Chondrocyte (in vitro differentiated cells): ENCODE measurements at regions not wholly inside any gene's neighbourhood (a gene's known extent, or its start where the extent isn't known, plus 50 kb on each side); places are given as distances from the start of the nearest gene placed in this dataset.
"Not testable (repeated sequence)": the region's sequence is repeated elsewhere in the genome, so short reads cannot be mapped to it uniquely, and the experiment has no call there.

Experiments used
- DNase-seq: peaks from one replicate; pipeline ENCODE4 v3.0.0; 2021; ENCODE audit warnings: mixed read lengths, low spot score
- H3K27ac Mint-ChIP-seq: one replicate; pipeline ENCODE4 v1.8.0; 2021; ENCODE audit warnings: mild to moderate bottlenecking, moderate library complexity, mixed read lengths; ENCODE audit not compliant: unreplicated experiment
- H3K27me3 Mint-ChIP-seq: 2 replicates; pipeline ENCODE4 v1.8.0; 2021; ENCODE audit warnings: low read depth, mixed read lengths
- H3K36me3 Mint-ChIP-seq: 2 replicates; pipeline ENCODE4 v1.8.0; 2021; ENCODE audit warnings: low read depth, mixed read lengths
- H3K4me1 Mint-ChIP-seq: 2 replicates; pipeline ENCODE4 v1.8.0; 2021; ENCODE audit warnings: low read depth, mild to moderate bottlenecking, mixed read lengths
- H3K4me3 Mint-ChIP-seq: one replicate; pipeline ENCODE4 v1.8.0; 2021; ENCODE audit warnings: mild to moderate bottlenecking, moderate library complexity, mixed read lengths; ENCODE audit not compliant: unreplicated experiment
- H3K9me3 Mint-ChIP-seq: 2 replicates; pipeline ENCODE4 v1.8.0; 2021; ENCODE audit warnings: low read depth, mixed read lengths
- CTCF ChIP-seq: fragments of 200-600 bp; sonication (generic); IDR thresholded peaks from 2 replicates; pipeline ENCODE4 v1.5.0; 2021; ENCODE audit warnings: antibody characterized with exemption, mild to moderate bottlenecking, moderate library complexity

GRCh38 chr9:75197561-75197960 is 109.2 kb downstream of the OSTF1 start:
- peaks cover 8% of the 10 kb centered on the region for H3K27me3 Mint-ChIP-seq
- peaks cover 15% of the 10 kb centered on the region for H3K4me1 Mint-ChIP-seq
- peaks cover 6% of the 10 kb centered on the region for H3K36me3 Mint-ChIP-seq
- no peak overlapping the region for H3K27ac Mint-ChIP-seq
- no peak overlapping the region for H3K4me3 Mint-ChIP-seq
- no peaks in the 10 kb centered on the region for H3K9me3 Mint-ChIP-seq
- DNase-seq: no peak
- no peak for TF ChIP-seq CTCF

GRCh38 chr9:75198436-75198835 is 110.1 kb downstream of the OSTF1 start:
- no peak overlapping the region for H3K27ac Mint-ChIP-seq
- TF ChIP-seq CTCF: peak; percentile 43
- peaks cover 15% of the 10 kb centered on the region for H3K4me1 Mint-ChIP-seq
- peaks cover 6% of the 10 kb centered on the region for H3K27me3 Mint-ChIP-seq
- H3K9me3 Mint-ChIP-seq: no peaks in the 10 kb centered on the region
- no peak overlapping the region for H3K4me3 Mint-ChIP-seq
- DNase-seq: no peak
- peaks cover 3% of the 10 kb centered on the region for H3K36me3 Mint-ChIP-seq

GRCh38 chr9:75200892-75201470 is 112.7 kb downstream of the OSTF1 start:
- peak; percentile 95 for TF ChIP-seq CTCF
- Mint-ChIP-seq H3K4me1 (peaks cover 15% of the 10 kb centered on the region), H3K4me3 (no peak overlapping the region), H3K27ac (no peak overlapping the region), H3K27me3 (no peaks in the 10 kb centered on the region), H3K9me3 (no peaks in the 10 kb centered on the region), H3K36me3 (no peaks in the 10 kb centered on the region)
- DNase-seq: no peak

DNA sequence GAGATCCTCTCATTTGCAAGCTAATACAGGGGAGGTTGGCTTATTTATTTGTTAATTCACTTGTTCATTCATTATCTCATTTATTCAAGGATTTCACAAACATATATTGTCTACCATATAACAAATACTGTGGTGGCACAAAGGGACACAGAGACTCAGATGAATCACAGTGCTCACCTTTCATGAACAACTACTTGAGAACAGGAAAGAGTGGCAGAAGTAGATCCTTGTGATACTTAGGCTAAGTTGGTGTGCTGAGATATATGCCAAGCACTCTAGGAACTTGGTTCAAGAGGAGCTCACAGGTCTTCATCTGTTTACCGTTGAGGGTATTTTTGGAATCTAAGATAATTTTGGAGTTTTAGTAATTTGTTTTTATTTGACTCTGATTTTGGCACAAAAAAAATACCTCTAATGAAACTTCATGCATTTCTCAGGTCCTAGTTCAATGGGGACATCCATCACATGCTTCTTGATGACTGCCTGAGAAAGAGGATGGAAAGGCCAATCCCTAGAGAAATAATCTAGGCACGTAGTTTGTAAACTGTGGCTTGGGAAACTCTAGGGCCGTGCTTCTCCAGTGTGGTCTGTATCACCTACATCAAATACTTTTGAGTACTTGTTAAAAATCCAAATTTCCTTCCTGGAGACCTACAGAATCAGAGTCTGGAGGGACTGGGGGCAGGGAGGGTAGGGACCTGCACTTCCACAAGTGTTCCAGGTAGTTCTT is 113.3 kb downstream of the OSTF1 start:
- Mint-ChIP-seq H3K27ac (no peak overlapping the region), H3K4me3 (no peak overlapping the region), H3K9me3 (no peaks in the 10 kb centered on the region), H3K36me3 (no peaks in the 10 kb centered on the region), H3K27me3 (no peaks in the 10 kb centered on the region), H3K4me1 (peaks cover 15% of the 10 kb centered on the region)
- DNase-seq: no peak
- no peak for TF ChIP-seq CTCF

DNA sequence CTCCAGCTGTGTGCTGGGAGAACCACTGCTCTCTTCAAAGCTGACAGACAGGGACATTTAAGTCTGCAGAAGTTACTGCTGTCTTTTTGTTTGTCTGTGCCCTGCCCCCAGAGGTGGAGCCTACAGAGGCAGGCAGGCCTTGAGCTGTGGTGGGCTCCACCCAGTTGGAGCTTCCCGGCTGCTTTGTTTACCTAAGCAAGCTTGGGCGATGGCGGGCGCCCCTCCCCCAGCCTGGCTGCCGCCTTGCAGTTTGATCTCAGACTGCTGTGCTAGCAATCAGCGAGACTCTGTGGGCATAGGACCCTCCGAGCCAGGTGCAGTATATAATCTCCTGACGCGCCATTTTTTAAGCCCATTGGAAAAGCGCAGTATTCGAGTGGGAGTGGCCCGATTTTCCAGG is 119.7 kb downstream of the OSTF1 start:
- not testable (repeated sequence) for DNase-seq, H3K4me3 Mint-ChIP-seq, H3K27ac Mint-ChIP-seq, H3K36me3 Mint-ChIP-seq, H3K9me3 Mint-ChIP-seq, H3K27me3 Mint-ChIP-seq, H3K4me1 Mint-ChIP-seq

GRCh38 chr9:75210215-75210614 is 121.9 kb downstream of the OSTF1 start:
- Mint-ChIP-seq H3K27me3 (peaks cover 22% of the 10 kb centered on the region), H3K27ac (no peak overlapping the region), H3K36me3 (peaks cover 8% of the 10 kb centered on the region), H3K4me3 (no peak overlapping the region), H3K9me3 (no peaks in the 10 kb centered on the region), H3K4me1 (no peaks in the 10 kb centered on the region)
- no peak for DNase-seq
- no peak for TF ChIP-seq CTCF
